SK-N-SH treated with all-trans-retinoic acid at 6 μM for 48 hours (cell line): ENCODE measurements at regions not wholly inside any gene's neighbourhood (a gene's known extent, or its start where the extent isn't known, plus 50 kb on each side); places are given as distances from the start of the nearest gene placed in this dataset.

Source experiments
- ATAC-seq: fragments of 200-7000 bp; cut with Tn5 transposase; 3 replicates; pipeline ENCODE4 v1.9.1; 2020; ENCODE audit warnings: mild to moderate bottlenecking, moderate library complexity
- ARNTL ChIP-seq: fragments of 450-650 bp; formaldehyde crosslinking; IDR thresholded peaks from 2 replicates; pipeline ENCODE4 v1.5.0; 2020; ENCODE audit warnings: low read depth, mild to moderate bottlenecking, moderate library complexity, borderline replicate concordance
- BACH2 ChIP-seq: fragments of 250-450 bp; sonication (Bioruptor Pico); IDR thresholded peaks from 2 replicates; pipeline ENCODE4 v1.9.0; 2021; ENCODE audit warnings: mild to moderate bottlenecking, borderline replicate concordance
- CREB5 ChIP-seq: fragments of 250-450 bp; sonication (Bioruptor Pico); IDR thresholded peaks from 2 replicates; pipeline ENCODE4 v1.5.1; 2020; ENCODE audit warnings: low read depth, mild to moderate bottlenecking, moderate library complexity
- CSDC2 ChIP-seq: fragments of 250-450 bp; sonication (Bioruptor Pico); IDR thresholded peaks from 2 replicates; pipeline ENCODE4 v1.5.0; 2020; ENCODE audit warnings: mild to moderate bottlenecking, moderate library complexity
- ISL1 ChIP-seq: fragments of 250-450 bp; sonication (Bioruptor Pico); IDR thresholded peaks from 2 replicates; pipeline ENCODE4 v2.1.2; 2022; ENCODE audit warnings: mild to moderate bottlenecking, moderate library complexity
- OSR1 ChIP-seq: fragments of 250-450 bp; sonication (Bioruptor Pico); IDR thresholded peaks from 2 replicates; pipeline ENCODE4 v1.8.0; 2022; ENCODE audit warnings: moderate library complexity, mild to moderate bottlenecking, inconsistent platforms
- PATZ1 ChIP-seq: fragments of 250-450 bp; sonication (Bioruptor Pico); IDR thresholded peaks from 2 replicates; pipeline ENCODE4 v1.8.0; 2020; ENCODE audit warnings: mild to moderate bottlenecking, moderate library complexity, borderline replicate concordance
- PPARA ChIP-seq: fragments of 250-450 bp; sonication (Bioruptor Pico); IDR thresholded peaks from 2 replicates; pipeline ENCODE4 v1.5.0; 2020; ENCODE audit warnings: mild to moderate bottlenecking, borderline replicate concordance
- RARB ChIP-seq: fragments of 250-450 bp; sonication (Bioruptor Pico); IDR thresholded peaks from 2 replicates; pipeline ENCODE4 v1.8.0; 2021; ENCODE audit warnings: mild to moderate bottlenecking, moderate library complexity
- TCF4 ChIP-seq: fragments of 250-450 bp; sonication (Bioruptor Pico); IDR thresholded peaks from 2 replicates; pipeline ENCODE4 v1.8.0; 2021; ENCODE audit warnings: mild to moderate bottlenecking, moderate library complexity, borderline replicate concordance
- ZC3H10 ChIP-seq: fragments of 250-450 bp; sonication (Bioruptor Pico); IDR thresholded peaks from 2 replicates; pipeline ENCODE4 v1.5.1; 2021; ENCODE audit warnings: mild to moderate bottlenecking, moderate library complexity
- ZFP3 ChIP-seq: fragments of 250-450 bp; sonication (Bioruptor Pico); IDR thresholded peaks from 2 replicates; pipeline ENCODE4 v1.5.0; 2020; ENCODE audit warnings: mild to moderate bottlenecking, moderate library complexity
- ZFP30 ChIP-seq: fragments of 450-650 bp; formaldehyde crosslinking; IDR thresholded peaks from 2 replicates; pipeline ENCODE4 v1.5.0; 2022; ENCODE audit warnings: mild to moderate bottlenecking, moderate library complexity
- ZNF565 ChIP-seq: fragments of 450-650 bp; formaldehyde crosslinking; conservative IDR thresholded peaks from 2 replicates; pipeline ENCODE4 v1.5.0; 2020; ENCODE audit warnings: low read depth, mild to moderate bottlenecking, moderate library complexity
- ZNF70 ChIP-seq: fragments of 450-650 bp; formaldehyde crosslinking; IDR thresholded peaks from 2 replicates; pipeline ENCODE4 v1.5.0; 2020; ENCODE audit warnings: mild to moderate bottlenecking, moderate library complexity
- ZNF8 ChIP-seq: fragments of 450-650 bp; formaldehyde crosslinking; IDR thresholded peaks from 2 replicates; pipeline ENCODE4 v1.5.0; 2020; ENCODE audit warnings: mild to moderate bottlenecking, moderate library complexity
- TF ChIP-seq, protein P1 (sequence below): fragments of 250-450 bp; sonication (Bioruptor Pico); IDR thresholded peaks from 2 replicates; pipeline ENCODE4 v1.8.0; 2021; ENCODE audit warnings: low read depth, mild to moderate bottlenecking, moderate library complexity, borderline replicate concordance
- TF ChIP-seq, protein P2 (sequence below): fragments of 250-450 bp; sonication (Bioruptor Pico); IDR thresholded peaks from 2 replicates; pipeline ENCODE4 v1.5.1; 2021; ENCODE audit warnings: mild to moderate bottlenecking, moderate library complexity

GRCh38 chr2:19272941-19273470 is 85.4 kb downstream of the OSR1 start (continued):
- TF ChIP-seq CSDC2 (CRISPR knock-in tag) (no peak), ARNTL (CRISPR knock-in tag) (no peak)

DNA sequence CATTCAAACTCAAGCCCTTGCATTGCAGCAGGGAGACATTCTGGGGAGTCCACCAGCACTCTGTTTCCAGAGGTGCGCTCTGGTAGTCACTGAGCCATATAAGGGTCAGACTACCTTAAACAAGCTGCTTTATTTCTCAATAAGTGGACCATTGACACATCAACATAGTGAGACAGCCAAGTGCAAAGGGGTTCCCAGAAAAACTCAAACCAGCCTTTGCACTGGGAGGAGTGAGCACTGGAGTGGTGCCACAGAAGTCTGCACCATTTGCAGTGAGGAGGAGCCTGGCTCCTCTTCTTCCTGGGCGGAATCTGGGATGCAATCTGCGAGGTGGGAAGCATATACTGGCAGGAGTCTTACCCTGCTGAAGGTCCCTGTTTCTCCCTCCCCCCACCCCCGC is 86.4 kb downstream of the OSR1 start:
- ATAC-seq, result no peak
- TF ChIP-seq ZNF565 (CRISPR knock-in tag) (no peak), CSDC2 (CRISPR knock-in tag) (no peak), PATZ1 (CRISPR knock-in tag) (no peak), ARNTL (CRISPR knock-in tag) (no peak), ZNF8 (CRISPR knock-in tag) (no peak), TCF4 (CRISPR knock-in tag) (no peak), ZFP30 (CRISPR knock-in tag) (no peak), ZFP3 (CRISPR knock-in tag) (no peak), ZNF70 (CRISPR knock-in tag) (no peak), BACH2 (CRISPR knock-in tag) (no peak), ZC3H10 (no peak), OSR1 (no peak), PPARA (CRISPR knock-in tag) (no peak), RARB (CRISPR knock-in tag) (no peak)
- TF ChIP-seq, protein P1, sequence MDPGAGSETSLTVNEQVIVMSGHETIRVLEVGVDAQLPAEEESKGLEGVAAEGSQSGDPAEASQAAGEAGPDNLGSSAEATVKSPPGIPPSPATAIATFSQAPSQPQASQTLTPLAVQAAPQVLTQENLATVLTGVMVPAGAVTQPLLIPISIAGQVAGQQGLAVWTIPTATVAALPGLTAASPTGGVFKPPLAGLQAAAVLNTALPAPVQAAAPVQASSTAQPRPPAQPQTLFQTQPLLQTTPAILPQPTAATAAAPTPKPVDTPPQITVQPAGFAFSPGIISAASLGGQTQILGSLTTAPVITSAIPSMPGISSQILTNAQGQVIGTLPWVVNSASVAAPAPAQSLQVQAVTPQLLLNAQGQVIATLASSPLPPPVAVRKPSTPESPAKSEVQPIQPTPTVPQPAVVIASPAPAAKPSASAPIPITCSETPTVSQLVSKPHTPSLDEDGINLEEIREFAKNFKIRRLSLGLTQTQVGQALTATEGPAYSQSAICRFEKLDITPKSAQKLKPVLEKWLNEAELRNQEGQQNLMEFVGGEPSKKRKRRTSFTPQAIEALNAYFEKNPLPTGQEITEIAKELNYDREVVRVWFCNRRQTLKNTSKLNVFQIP (CRISPR knock-in tag), result no peak
- TF ChIP-seq, protein P2, sequence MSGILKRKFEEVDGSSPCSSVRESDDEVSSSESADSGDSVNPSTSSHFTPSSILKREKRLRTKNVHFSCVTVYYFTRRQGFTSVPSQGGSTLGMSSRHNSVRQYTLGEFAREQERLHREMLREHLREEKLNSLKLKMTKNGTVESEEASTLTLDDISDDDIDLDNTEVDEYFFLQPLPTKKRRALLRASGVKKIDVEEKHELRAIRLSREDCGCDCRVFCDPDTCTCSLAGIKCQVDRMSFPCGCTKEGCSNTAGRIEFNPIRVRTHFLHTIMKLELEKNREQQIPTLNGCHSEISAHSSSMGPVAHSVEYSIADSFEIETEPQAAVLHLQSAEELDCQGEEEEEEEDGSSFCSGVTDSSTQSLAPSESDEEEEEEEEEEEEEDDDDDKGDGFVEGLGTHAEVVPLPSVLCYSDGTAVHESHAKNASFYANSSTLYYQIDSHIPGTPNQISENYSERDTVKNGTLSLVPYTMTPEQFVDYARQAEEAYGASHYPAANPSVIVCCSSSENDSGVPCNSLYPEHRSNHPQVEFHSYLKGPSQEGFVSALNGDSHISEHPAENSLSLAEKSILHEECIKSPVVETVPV (CRISPR knock-in tag), result no peak

DNA sequence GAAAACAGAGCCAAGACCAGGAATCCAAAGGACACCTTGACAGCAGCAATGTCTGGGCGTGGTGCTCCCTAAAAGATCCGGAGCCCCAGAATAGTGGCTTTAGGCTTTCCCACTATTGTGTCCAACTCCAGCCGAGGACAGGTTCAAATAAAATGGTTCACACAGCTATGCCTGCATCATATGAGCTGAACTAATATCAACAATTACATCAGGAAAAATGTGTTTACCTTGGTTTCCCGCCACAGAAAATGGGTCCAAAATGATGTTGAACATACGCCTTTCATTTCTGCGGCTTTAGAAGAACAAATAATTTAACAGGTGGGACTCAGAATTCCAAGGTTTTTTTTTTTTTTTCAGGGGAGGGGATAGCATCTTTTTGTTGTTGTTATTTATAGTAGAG is 93.6 kb downstream of the OSR1 start:
- TF ChIP-seq PATZ1 (CRISPR knock-in tag) (no peak), ZFP3 (CRISPR knock-in tag) (no peak), RARB (CRISPR knock-in tag) (no peak), CSDC2 (CRISPR knock-in tag) (no peak)
- ATAC-seq, result no peak

GRCh38 chr2:19262150-19262549 is 96.3 kb downstream of the OSR1 start:
- TF ChIP-seq ISL1 (CRISPR knock-in tag) (no peak), CREB5 (CRISPR knock-in tag) (no peak)
- ATAC-seq, result no peak

DNA sequence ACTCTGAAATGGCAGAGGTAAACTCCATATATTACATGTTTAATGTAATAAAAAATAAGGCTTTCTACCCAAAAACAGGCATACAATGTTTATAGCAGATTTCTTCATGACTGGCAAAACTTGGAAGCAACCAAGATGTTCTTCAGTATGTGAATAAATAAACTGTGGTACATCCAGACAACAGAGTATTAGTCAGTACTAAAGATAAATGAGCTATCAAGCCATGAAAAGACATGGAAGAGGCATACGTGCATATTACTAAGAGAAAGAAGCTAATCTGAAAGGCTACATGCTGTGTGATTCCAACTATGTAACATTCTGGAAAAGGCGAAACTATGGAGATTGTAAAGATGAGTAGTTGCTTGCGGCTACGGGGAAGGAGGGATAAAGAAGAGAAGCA is 97.4 kb downstream of the OSR1 start:
- TF ChIP-seq CSDC2 (CRISPR knock-in tag), result no peak
- no peak for TF ChIP-seq RARB (CRISPR knock-in tag)
- TF ChIP-seq ZNF565 (CRISPR knock-in tag), result no peak
- no peak for TF ChIP-seq ZC3H10
- ATAC-seq, result no peak
